Dermis blood vessel endothelial cell (primary cell): ENCODE measurements at regions not wholly inside any gene's neighbourhood (a gene's known extent, or its start where the extent isn't known, plus 50 kb on each side); places are given as distances from the start of the nearest gene placed in this dataset.

Experiments
- DNase-seq: peaks from one replicate; pipeline ENCODE4 v3.0.0; 2010

DNA sequence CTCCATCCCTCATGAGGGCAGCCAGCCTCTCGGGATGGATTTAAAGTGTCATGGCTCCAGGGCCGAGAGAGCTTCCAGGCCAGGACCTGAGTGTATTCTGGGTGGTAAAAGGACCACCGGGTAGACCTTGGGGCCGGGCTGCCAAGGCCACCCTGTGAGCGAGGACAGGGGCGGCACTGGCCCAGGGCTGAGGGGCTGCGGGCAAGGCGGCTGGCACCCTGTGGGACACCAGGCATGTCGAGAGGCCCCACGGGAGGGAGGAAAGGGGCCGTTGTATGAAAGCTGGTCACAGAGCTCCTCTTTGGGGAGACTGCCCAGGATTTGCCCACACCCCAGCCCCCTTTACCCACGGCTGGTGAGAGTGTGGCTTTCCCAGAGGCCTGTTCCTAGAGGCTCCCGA is 92.3 kb upstream of the RTL6 start:
- no peak for DNase-seq

DNA sequence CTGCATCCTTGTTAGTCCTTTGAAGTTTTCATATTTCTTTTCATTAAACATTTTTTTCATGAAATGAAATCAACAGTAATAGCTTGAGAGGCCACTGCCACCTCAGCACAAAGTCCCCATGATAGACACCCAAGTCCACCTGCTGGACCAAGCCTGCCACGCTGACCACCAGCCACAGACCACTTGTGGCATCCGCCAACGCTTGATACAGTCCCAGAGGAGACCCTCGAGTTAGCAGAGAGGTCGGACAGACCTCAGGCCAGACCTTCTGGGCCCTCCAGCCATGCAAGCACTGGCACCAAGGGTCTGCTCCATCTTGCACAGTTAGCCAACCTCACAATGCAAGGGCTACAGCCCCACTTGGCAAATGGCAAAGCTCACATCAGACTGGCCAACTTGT is 91.8 kb upstream of the RTL6 start:
- DNase-seq, result no peak

DNA sequence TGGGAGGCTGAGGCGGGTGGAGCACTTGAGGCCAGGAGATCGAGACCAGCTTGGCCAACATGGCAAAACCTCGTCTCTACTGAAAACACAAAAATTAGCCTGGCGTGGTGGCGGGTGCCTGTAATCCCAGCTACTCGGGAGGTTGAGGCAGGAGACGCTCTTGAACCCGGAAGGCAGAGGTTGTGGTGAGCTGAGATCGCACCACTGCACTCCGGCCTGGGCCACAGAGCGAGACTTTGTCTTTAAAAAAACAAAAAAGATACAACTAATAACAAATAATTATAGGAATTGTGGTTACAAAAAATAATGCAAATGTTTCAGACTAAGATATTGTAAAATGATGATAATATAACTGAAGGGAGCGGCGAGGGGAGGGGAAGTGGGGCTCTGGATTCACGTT is 90.3 kb upstream of the RTL6 start:
- DNase-seq, result no peak

GRCh38 chr22:44587737-44588310 is 89.8 kb upstream of the RTL6 start:
- DNase-seq, result no peak

- DNase-seq, result no peak
These were observed 89.1 kb upstream of the RTL6 start for GRCh38 chr22:44586999-44587736.

DNA sequence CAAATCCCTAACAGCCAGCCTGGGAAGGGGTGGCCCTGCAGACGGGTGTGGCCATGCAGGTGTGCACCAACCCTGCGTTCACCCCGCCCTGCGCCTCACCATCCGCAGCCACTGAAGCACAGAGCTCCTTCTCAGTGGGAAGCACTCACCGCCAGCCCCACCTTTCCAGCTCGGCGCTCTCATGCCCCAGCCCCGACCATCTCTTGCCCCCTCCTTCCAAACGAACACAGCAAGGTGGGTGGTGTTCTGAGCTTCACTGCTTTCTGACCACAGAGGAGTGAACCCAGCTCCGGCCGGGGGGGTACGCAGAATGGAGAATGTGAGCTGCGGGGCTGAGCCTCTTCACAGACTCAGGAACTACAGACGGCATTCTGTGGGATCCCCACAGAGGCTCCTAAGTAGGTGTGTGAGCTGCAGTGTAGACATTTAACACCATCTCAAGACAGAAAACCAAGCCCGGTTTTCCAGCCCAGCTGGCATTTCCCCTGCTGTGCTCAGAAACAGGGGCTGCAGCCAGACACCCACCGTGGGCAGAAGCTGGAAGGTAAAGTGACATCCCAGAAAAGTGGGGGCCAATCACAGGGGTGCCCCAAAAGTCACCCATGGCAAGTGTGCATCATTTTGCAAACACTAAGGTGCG is 88.4 kb upstream of the RTL6 start:
- no peak for DNase-seq

DNA sequence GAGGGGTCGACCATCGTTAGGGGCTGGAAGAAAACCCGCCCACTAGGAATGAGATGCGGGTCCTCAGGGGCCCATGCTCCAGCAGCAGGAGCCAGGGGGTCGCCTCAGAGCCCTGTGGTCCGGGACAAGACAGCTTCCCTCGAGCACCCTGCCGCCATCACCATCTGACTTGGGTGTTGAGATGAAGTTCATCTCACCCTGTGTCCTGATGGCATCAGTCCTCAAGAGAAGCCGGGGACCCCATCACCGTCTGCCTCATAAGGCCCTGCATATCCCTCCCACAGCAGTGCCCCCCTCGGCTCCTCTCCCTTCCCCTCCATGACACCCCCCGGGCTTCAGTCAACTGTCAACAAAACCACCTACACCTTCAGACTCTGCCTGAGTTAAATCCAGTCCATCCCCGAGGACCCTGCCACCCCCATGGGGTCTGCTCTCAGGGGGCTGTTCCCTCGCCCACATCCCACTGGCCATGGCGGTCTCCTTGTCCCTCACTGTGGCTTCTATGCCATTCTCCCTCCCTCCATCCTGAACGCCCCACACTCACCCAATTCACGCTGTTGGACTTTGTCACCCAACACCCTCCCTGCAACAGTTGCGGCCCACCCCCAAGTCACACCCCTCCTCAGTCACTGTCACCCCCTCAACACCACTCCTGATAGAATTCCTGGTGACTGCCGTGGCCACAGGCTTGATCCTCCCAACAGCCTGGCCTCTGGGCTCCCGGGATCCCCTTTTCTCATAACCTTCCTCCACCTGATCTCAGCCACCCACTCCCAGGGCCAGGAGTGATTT is 87.7 kb upstream of the RTL6 start:
- no peak for DNase-seq

DNA sequence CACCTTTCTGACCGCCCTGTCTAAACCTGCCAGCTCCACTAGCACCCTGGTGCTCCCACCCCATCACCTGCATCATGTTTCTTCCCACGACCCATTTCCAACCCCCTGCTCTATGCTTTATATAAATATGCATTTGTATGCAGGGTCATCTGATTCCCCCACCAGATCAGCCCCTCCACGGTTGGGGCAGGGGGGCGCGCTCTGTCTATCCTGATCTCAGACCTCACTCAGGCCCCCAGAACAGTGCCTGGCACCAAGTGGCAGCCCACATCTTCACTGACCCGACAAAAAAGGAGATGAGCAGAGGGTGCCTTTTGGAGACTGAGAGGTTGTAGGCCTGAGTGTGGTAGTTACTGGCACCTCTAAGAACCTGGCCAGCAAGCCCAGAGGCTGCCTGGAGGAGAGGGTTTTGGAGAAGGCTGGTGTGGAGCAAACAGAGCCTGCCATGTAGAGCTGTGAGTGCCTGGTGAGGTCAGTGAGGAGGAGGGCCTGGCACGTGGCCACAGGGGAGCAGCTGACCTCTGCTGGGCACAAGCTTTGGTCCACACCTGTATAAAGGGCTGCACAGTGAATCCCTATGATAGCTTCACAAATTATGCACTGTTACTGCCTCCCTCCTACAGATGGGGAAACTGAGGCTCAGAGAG is 86.3 kb upstream of the RTL6 start:
- no peak for DNase-seq

DNA sequence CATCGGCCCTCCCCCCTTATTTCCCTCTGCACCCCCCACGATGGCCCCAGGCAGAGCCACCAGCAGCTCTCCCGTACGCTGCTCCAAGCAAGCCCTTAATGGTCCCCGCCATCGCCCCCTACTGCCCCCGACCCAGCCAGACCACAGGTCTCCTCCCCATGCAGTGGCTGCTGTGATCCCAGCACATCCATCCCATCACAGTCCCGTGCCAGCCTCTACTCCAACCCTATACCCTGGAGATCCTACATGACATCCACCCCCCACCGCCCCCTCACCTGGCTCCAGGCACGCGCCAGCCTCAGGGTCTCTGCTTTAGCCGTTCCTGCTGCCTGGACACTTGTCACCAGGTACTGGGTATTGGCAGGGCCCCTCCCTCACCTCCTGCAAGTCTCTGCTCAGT is 85.8 kb upstream of the RTL6 start:
- DNase-seq, result no peak

DNA sequence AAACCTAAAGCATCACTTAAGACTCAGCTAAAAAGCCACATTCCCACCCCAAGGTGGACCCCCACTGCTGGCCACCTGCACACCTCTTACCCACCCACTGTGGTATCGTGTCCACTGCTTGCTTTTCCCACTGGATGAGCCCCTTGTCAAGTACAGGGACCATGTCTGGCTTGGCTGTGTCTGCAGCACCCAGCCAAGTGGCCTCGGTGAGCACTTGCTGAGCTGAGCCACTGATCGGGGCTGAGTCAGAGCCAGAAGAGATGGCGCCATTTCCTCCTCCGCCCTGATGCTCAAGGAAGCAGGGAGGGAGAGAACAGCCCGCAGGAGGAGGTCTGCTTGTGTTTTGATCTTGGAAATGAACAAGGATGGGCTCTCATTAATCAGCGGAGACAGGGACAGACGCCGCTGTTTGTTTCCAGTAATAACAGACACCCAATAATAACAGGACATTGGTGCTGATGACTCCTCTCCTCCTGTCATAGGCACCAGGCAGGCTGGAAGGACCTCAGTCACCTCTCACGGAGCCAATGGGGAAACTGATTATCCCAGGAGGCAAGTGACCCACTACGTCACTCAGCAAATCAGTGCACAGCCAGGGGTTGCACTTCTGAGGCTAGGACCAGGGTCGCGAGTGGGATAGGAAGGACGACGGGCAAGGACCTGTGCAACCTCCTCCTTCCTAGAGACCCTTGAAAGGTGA is 85.2 kb upstream of the RTL6 start:
- no peak for DNase-seq

GRCh38 chr22:44582016-44582415 is 84.0 kb upstream of the RTL6 start:
- DNase-seq, result no peak

GRCh38 chr22:44581096-44581435 is 83.0 kb upstream of the RTL6 start:
- DNase-seq, result no peak

GRCh38 chr22:44580176-44581095 is 82.4 kb upstream of the RTL6 start:
- no peak for DNase-seq

GRCh38 chr22:44578516-44579230 is 80.6 kb upstream of the RTL6 start:
- DNase-seq, result no peak

- DNase-seq, result no peak
These were observed 80.1 kb upstream of the RTL6 start for GRCh38 chr22:44578110-44578457.

GRCh38 chr22:44577391-44578109 is 79.5 kb upstream of the RTL6 start:
- DNase-seq, result no peak

DNA sequence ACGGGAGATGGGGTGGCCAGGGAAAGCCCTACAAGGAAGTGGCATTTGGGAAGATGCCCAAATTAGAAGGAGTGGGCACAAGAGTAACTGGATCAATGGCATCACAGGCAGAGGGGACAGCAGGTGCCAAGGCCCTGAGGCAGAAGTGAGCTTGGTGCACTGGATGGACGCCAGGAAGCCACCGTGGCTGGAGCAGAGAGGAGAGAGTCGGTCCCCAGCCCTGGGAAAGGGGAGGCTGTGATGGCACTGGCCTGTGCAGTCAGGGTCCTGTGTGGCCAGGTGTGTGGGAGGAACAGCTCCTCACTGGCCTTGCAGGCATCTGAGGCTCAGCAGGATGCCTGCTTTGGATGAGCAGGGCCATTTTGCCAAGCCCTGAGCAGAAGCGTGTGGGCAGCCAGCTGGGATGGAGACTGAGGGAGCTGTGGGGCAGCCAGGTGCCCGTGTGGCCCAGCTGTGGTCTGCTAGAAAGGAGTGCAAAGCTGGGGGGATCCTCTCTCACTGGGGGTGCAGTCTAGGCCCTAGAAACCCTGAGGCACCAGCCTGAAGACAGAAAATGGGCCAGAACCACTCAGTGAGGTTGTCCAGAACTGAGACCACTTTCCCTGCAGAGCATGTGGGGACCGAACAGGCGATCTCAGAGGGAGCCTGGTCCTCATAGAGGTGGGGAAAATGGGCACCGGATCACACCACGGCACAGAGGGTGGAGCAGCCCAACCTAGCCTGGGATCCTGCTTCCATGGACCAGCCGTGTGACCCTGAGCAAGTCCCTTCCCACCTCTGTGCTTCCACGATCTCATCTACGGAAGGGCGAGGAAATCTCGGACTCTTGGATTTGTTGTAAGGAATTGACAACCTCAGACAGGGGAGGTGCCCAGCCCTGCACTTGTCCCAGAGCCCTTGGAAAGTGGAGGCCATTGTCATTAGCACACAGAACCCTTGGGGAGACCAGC is 78.6 kb upstream of the RTL6 start:
- DNase-seq, result no peak

DNA sequence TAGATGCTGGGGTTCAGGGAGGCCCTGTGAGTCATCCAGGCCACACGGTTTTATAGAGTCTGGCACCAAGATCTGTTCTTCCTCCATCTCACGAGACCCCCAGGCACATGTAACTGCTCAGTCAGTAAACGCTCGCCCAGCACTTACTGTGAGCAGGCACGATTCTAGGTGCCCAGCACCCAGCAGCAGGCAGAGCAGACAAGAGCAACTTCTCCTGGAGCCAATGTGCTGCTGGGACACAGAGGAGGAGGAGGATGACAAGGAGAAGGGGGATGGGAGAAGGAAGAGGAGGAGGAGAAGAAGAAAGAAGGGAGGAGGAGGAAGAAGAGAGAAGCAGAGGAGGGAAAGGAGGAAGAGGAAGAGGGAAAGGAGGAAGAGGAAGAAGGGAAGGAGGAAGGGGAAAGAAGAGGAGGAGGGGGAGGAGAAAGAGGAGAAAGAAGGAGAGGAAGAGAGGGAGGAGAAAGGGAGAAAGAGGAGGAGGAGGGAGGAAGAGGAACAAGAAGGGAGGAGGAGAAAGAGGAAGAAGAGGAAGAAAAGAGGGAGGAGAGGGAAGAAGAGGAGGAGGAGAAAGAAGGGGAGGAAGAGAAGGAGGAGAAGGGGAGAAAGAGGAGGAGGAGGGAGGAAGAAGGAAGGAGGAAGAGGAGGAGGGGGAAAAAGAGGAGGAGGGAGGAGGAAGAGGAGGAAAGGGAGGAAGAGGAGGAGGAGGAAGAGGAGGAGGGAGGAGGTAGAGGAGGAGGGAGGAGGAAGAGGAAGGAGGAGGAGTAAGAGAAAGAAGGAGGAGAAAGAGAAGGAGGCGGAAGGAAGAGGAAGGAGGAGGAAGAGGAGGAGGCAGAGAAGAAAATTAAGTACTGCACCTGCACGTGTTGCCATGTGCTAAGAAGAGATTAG is 77.6 kb upstream of the RTL6 start:
- DNase-seq, result no peak
